GM12878 (cell line): ENCODE measurements at regions not wholly inside any gene's neighbourhood (a gene's known extent, or its start where the extent isn't known, plus 50 kb on each side); places are given as distances from the start of the nearest gene placed in this dataset.
A peak's percentile ranks its signal among the peaks of the same experiment; 100 is the strongest.

Experiments
- BRCA1 ChIP-seq: IDR thresholded peaks from 2 replicates; pipeline ENCODE4 v1.6.1; 2011; ENCODE audit warnings: low read depth, low read length, improper control_type of control experiment
- EP300 ChIP-seq, 2 experiments: fragments of 150-350 bp in 1 of 2; IDR thresholded peaks; 2 replicates each; pipeline ENCODE4 v1.6.1; 2011 to 2012; ENCODE audit warnings: low read depth in 2 of 2, low read length in 2 of 2, borderline replicate concordance in 1 of 2, improper control_type of control experiment in 1 of 2, inconsistent platforms in 1 of 2; ENCODE audit not compliant: control insufficient read depth in 1 of 2
- IKZF2 ChIP-seq, 2 experiments: fragments of 450-650 bp; IDR thresholded peaks; 2 replicates each; pipeline ENCODE4 v1.6.1; 2017; ENCODE audit warnings: mild to moderate bottlenecking in 2 of 2, moderate library complexity in 2 of 2
- MEF2B ChIP-seq: fragments of 450-650 bp; IDR thresholded peaks from 2 replicates; pipeline ENCODE4 v1.6.1; 2018; ENCODE audit warnings: mild to moderate bottlenecking, moderate library complexity; ENCODE audit not compliant: partially characterized antibody, poor library complexity, severe bottlenecking
- MTA2 ChIP-seq: fragments of 450-650 bp; IDR thresholded peaks from 2 replicates; pipeline ENCODE4 v1.6.1; 2016; ENCODE audit warnings: low read depth, mild to moderate bottlenecking, moderate library complexity
- MYB ChIP-seq: fragments of 150-350 bp; IDR thresholded peaks from 2 replicates; pipeline ENCODE4 v1.6.1; 2014; ENCODE audit warnings: mild to moderate bottlenecking, low read depth, low read length, borderline replicate concordance
- NKRF ChIP-seq: fragments of 450-650 bp; conservative IDR thresholded peaks from 2 replicates; pipeline ENCODE4 v1.6.1; 2017; ENCODE audit warnings: mild to moderate bottlenecking, moderate library complexity
- PBX3 ChIP-seq: IDR thresholded peaks from 2 replicates; pipeline ENCODE4 v1.6.1; 2011; ENCODE audit warnings: mild to moderate bottlenecking, low read depth, low read length, moderate library complexity; ENCODE audit not compliant: insufficient replicate concordance
- PRDM15 ChIP-seq: fragments of 450-650 bp; formaldehyde crosslinking; IDR thresholded peaks from 2 replicates; pipeline ENCODE4 v1.4.0; 2020; ENCODE audit warnings: mild to moderate bottlenecking, moderate library complexity
- RAD51 ChIP-seq: fragments of 450-650 bp; IDR thresholded peaks from 2 replicates; pipeline ENCODE4 v1.6.1; 2016; ENCODE audit warnings: moderate library complexity, mild to moderate bottlenecking, inconsistent platforms
- RCOR1 ChIP-seq: conservative IDR thresholded peaks from 2 replicates; pipeline ENCODE4 v1.6.1; 2012; ENCODE audit warnings: low read depth, low read length, improper control_type of control experiment
- RUNX3 ChIP-seq: IDR thresholded peaks from 2 replicates; pipeline ENCODE4 v1.6.1; 2012; ENCODE audit warnings: low read length, inconsistent platforms
- SREBF1 ChIP-seq: IDR thresholded peaks from 2 replicates; pipeline ENCODE4 v1.6.1; 2012; ENCODE audit warnings: mild to moderate bottlenecking, low read length
- YBX1 ChIP-seq: fragments of 450-650 bp; IDR thresholded peaks from 2 replicates; pipeline ENCODE4 v1.6.1; 2016; ENCODE audit warnings: antibody characterized with exemption
- ZBTB40 ChIP-seq: fragments of 450-650 bp; IDR thresholded peaks from 2 replicates; pipeline ENCODE4 v1.6.1; 2016; ENCODE audit warnings: mild to moderate bottlenecking, moderate library complexity, borderline replicate concordance

GRCh38 chr9:106310782-106311181, 552.2 kb upstream of the ZNF462 start (continued):
- TF ChIP-seq ZBTB40 (no peak), MEF2B (peak; percentile 12), EP300 (IDR thresholded peaks at IDR 0.05; ENCODE audit: borderline replicate concordance in 1 of 2, control insufficient read depth in 1 of 2, low read depth in 2 of 2, low read length in 2 of 2) (peak; percentile 62 to 72; a peak in 2 of 4 replicates), NKRF (no peak), RCOR1 (no peak), RAD51 (no peak), MYB (0 out of 2 replicates have a peak, but pooled peaks have one; percentile 70), PRDM15 (CRISPR knock-in tag) (no peak), YBX1 (no peak), MTA2 (peak; percentile 54), PBX3 (no peak), IKZF2 (IDR thresholded peaks at IDR 0.05) (peak; percentile 42 to 67; a peak in 3 of 4 replicates), SREBF1 (no peak), BRCA1 (no peak), RUNX3 (no peak)
